ENCODE measurements at regions not wholly inside any gene's neighbourhood (a gene's known extent, or its start where the extent isn't known, plus 50 kb on each side); places are given as distances from the start of the nearest gene placed in this dataset.

DNA sequence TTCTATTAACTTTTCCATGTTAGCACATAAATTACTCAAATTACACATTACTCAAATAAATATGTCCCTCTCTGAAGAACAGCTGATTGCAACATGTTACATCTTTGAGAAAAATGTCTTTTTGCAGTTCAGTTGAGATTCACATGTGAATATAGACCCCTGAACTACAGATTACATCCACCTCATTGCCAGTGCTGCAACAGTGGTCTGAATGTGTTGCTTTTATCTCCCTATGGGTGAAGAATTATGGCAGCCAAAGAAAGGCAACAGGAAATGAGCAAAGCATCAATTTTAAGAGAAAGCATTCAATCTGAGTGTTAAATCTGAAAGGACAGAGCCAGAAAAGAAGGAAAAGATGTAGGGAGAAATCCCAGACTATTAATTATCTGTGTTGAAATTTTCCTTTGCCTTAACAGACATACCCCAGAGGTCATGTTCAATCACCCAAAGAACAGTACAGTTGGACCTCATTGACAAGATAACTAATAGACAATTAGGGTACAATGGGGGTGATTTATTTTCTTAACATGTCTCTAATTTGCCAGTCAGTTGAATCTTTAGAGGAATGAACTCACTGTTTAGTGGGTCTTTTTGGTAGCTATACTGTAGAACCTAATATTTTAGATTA, 620.2 kb downstream of the CPS1 start:
- no peaks in the 10 kb centered on the region for H3K79me2 ChIP-seq (ENCODE audit: insufficient read depth, low read length)
- no peaks in the 10 kb centered on the region for H3K27me3 ChIP-seq (ENCODE audit: insufficient read depth, low read length)
- no peaks in the 10 kb centered on the region for H3K9me3 ChIP-seq (ENCODE audit: control insufficient read depth in 1 of 2, insufficient read depth in 1 of 2, low read depth in 1 of 2, low read length in 2 of 2)
- no peak overlapping the region for H3K9ac ChIP-seq (ENCODE audit: low read length)
- 0 out of 2 replicates have a peak, but pooled peaks cover 4% of the 10 kb centered on the region for H4K20me1 ChIP-seq (ENCODE audit: insufficient read depth)
- no peak overlapping the region for H3K4me3 ChIP-seq (replicated peaks in 1 of 2; ENCODE audit: low read depth in 1 of 2, low read length in 2 of 2)
- intact Hi-C loops (cut with micrococcal nuclease) = no loop called here
- ChIA-PET POLR2A (no interaction called here), CTCF (no interaction called here), RAD21 (ENCODE audit: low non-redundant PET in 1 of 2, low total read pairs in 2 of 2, uncharacterized antibody in 2 of 2, unreplicated experiment in 2 of 2) (no interaction called here)
- H3K27ac ChIP-seq (ENCODE audit: low read depth, low read length) = no peak overlapping the region
- DNase-seq (ENCODE audit: low read depth, low spot score) = no peak
- H3K4me1 ChIP-seq (ENCODE audit: control insufficient read depth in 1 of 2, insufficient read depth in 2 of 2, low read length in 2 of 2) = no peaks in the 10 kb centered on the region
- ATAC-seq = no peak
- TF ChIP-seq ELF1 (IDR thresholded peaks at IDR 0.05; ENCODE audit: borderline replicate concordance, low read depth) = no peak
- 0 out of 2 replicates have a peak, but pooled peaks cover 4% of the 10 kb centered on the region for H3K9me2 ChIP-seq (ENCODE audit: insufficient read depth)
- no peak overlapping the region for H2AFZ ChIP-seq (ENCODE audit: low read depth, low read length, poor library complexity, severe bottlenecking)
- no TSS peak for BruUV-seq (replicated peaks)
- no peak overlapping the region for H3K4me2 ChIP-seq (ENCODE audit: low read length)
- H3K36me3 ChIP-seq (ENCODE audit: control insufficient read depth in 1 of 2, insufficient read depth in 2 of 2, low read length in 2 of 2) = no peaks in the 10 kb centered on the region

DNA sequence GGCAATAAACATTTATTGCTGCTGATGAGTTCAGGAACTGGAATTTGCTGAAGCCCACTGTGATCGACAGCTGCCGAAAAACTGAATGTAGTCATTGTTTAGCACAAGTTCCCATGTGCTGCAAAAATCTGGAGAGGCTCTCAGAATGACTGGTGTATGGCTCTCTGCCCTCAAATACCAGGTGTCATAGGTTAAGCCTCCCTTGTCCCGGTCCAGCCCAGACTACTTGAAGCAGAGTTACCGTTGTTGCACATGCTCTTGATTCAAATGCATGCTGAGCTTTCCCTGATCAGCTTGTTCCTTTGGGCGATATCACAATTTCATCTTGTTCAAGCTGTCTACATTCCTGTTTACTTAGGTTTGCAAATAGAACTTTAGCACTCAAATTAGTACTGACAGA, 625.2 kb downstream of the CPS1 start:
- DNase-seq (ENCODE audit: low read depth, low spot score) (no peak), ATAC-seq (no peak)
- H3K4me3 ChIP-seq (replicated peaks in 1 of 2; ENCODE audit: low read depth in 1 of 2, low read length in 2 of 2) = no peak overlapping the region
- no peaks in the 10 kb centered on the region for H3K27me3 ChIP-seq (ENCODE audit: insufficient read depth, low read length)
- POLR2A ChIA-PET = interaction anchor here (1.1 kb wide), 1 partner anchor 23 kb away, joined by 3 read pairs; no protein-coding TSS in a partner anchor
- RAD21 ChIA-PET (ENCODE audit: low non-redundant PET in 1 of 2, low total read pairs in 2 of 2, uncharacterized antibody in 2 of 2, unreplicated experiment in 2 of 2) = no interaction called here
- TF ChIP-seq, protein P1, sequence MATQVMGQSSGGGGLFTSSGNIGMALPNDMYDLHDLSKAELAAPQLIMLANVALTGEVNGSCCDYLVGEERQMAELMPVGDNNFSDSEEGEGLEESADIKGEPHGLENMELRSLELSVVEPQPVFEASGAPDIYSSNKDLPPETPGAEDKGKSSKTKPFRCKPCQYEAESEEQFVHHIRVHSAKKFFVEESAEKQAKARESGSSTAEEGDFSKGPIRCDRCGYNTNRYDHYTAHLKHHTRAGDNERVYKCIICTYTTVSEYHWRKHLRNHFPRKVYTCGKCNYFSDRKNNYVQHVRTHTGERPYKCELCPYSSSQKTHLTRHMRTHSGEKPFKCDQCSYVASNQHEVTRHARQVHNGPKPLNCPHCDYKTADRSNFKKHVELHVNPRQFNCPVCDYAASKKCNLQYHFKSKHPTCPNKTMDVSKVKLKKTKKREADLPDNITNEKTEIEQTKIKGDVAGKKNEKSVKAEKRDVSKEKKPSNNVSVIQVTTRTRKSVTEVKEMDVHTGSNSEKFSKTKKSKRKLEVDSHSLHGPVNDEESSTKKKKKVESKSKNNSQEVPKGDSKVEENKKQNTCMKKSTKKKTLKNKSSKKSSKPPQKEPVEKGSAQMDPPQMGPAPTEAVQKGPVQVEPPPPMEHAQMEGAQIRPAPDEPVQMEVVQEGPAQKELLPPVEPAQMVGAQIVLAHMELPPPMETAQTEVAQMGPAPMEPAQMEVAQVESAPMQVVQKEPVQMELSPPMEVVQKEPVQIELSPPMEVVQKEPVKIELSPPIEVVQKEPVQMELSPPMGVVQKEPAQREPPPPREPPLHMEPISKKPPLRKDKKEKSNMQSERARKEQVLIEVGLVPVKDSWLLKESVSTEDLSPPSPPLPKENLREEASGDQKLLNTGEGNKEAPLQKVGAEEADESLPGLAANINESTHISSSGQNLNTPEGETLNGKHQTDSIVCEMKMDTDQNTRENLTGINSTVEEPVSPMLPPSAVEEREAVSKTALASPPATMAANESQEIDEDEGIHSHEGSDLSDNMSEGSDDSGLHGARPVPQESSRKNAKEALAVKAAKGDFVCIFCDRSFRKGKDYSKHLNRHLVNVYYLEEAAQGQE (IDR thresholded peaks at IDR 0.05; ENCODE audit: low read depth) = no peak
- TF ChIP-seq RAD21 (IDR thresholded peaks at IDR 0.05; ENCODE audit: low read depth) (no peak), SP1 (IDR thresholded peaks at IDR 0.05; ENCODE audit: low read depth) (no peak), ZFX (IDR thresholded peaks at IDR 0.05) (no peak), EZH2 (IDR thresholded peaks at IDR 0.05) (no peak), FOSL1 (IDR thresholded peaks at IDR 0.05; ENCODE audit: low read depth) (no peak), CEBPB (IDR thresholded peaks at IDR 0.05; ENCODE audit: low read depth) (no peak), TCF7L2 (IDR thresholded peaks at IDR 0.05; ENCODE audit: borderline replicate concordance, extremely low read depth, insufficient read depth, insufficient read length) (no peak), POLR2AphosphoS5 (IDR thresholded peaks at IDR 0.05; ENCODE audit: low read depth, low read length) (no peak)
- TF ChIP-seq, protein P2, sequence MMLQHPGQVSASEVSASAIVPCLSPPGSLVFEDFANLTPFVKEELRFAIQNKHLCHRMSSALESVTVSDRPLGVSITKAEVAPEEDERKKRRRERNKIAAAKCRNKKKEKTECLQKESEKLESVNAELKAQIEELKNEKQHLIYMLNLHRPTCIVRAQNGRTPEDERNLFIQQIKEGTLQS (IDR thresholded peaks at IDR 0.05) = no peak
- no peak overlapping the region for H3K9ac ChIP-seq (ENCODE audit: low read length)
- no peaks in the 10 kb centered on the region for H3K9me2 ChIP-seq (ENCODE audit: insufficient read depth)
- no peaks in the 10 kb centered on the region for H3K36me3 ChIP-seq (ENCODE audit: control insufficient read depth in 1 of 2, insufficient read depth in 2 of 2, low read length in 2 of 2)
- H4K20me1 ChIP-seq (ENCODE audit: insufficient read depth) = 0 out of 2 replicates have a peak, but pooled peaks cover 4% of the 10 kb centered on the region
- no peaks in the 10 kb centered on the region for H3K9me3 ChIP-seq (ENCODE audit: control insufficient read depth in 1 of 2, insufficient read depth in 1 of 2, low read depth in 1 of 2, low read length in 2 of 2)
- H3K27ac ChIP-seq (ENCODE audit: low read depth, low read length) = no peak overlapping the region
- no TSS peak for BruUV-seq (replicated peaks)
- CTCF ChIA-PET = no interaction called here
- H3K4me1 ChIP-seq (ENCODE audit: control insufficient read depth in 1 of 2, insufficient read depth in 2 of 2, low read length in 2 of 2) = no peaks in the 10 kb centered on the region
- intact Hi-C loops (cut with micrococcal nuclease) = no loop called here
- H2AFZ ChIP-seq (ENCODE audit: low read depth, low read length, poor library complexity, severe bottlenecking) = no peak overlapping the region
- H3K4me2 ChIP-seq (ENCODE audit: low read length) = no peak overlapping the region
- H3K79me2 ChIP-seq (ENCODE audit: insufficient read depth, low read length) = no peaks in the 10 kb centered on the region

All from HCT116 (cell line).